ENCODE measurements at regions not wholly inside any gene's neighbourhood (a gene's known extent, or its start where the extent isn't known, plus 50 kb on each side); places are given as distances from the start of the nearest gene placed in this dataset.
"Not testable (repeated sequence)": the region's sequence is repeated elsewhere in the genome, so short reads cannot be mapped to it uniquely, and the experiment has no call there.

GRCh38 chr14:85180876-85181275 lies 349.1 kb upstream of the FLRT2 start:
- no peak overlapping the region for H3K4me3 Mint-ChIP-seq
- H3K27me3 Mint-ChIP-seq (ENCODE audit: low read depth): no peaks in the 10 kb centered on the region
- peaks cover 9% of the 10 kb centered on the region for H3K9me3 Mint-ChIP-seq
- no peaks in the 10 kb centered on the region for H3K4me1 Mint-ChIP-seq
- no peak for DNase-seq (ENCODE audit: low read depth, low spot score)
- no peaks in the 10 kb centered on the region for H3K36me3 Mint-ChIP-seq (ENCODE audit: low read depth)
- no peak for TF ChIP-seq CTCF (conservative IDR thresholded peaks at IDR 0.05)
- H3K27ac Mint-ChIP-seq (ENCODE audit: unreplicated experiment): no peak overlapping the region

- Mint-ChIP-seq H3K27me3 (ENCODE audit: low read depth) (no peaks in the 10 kb centered on the region), H3K9me3 (peaks cover 9% of the 10 kb centered on the region), H3K4me1 (no peaks in the 10 kb centered on the region), H3K27ac (ENCODE audit: unreplicated experiment) (no peak overlapping the region), H3K36me3 (ENCODE audit: low read depth) (no peaks in the 10 kb centered on the region), H3K4me3 (no peak overlapping the region)
- TF ChIP-seq CTCF (conservative IDR thresholded peaks at IDR 0.05): no peak
- no peak for DNase-seq (ENCODE audit: low read depth, low spot score)
Observed at GRCh38 chr14:85182282-85182681, 347.7 kb upstream of the FLRT2 start.

- Mint-ChIP-seq H3K4me1 (no peaks in the 10 kb centered on the region), H3K36me3 (ENCODE audit: low read depth) (no peaks in the 10 kb centered on the region), H3K9me3 (peaks cover 4% of the 10 kb centered on the region), H3K27me3 (ENCODE audit: low read depth) (no peaks in the 10 kb centered on the region), H3K27ac (ENCODE audit: unreplicated experiment) (no peak overlapping the region), H3K4me3 (no peak overlapping the region)
- no peak for DNase-seq (ENCODE audit: low read depth, low spot score)
- no peak for TF ChIP-seq CTCF (conservative IDR thresholded peaks at IDR 0.05)
Observed at GRCh38 chr14:85186082-85186481, 343.9 kb upstream of the FLRT2 start.

- H3K4me1 Mint-ChIP-seq: no peaks in the 10 kb centered on the region
- H3K27ac Mint-ChIP-seq (ENCODE audit: unreplicated experiment): no peak overlapping the region
- H3K9me3 Mint-ChIP-seq: peaks cover 4% of the 10 kb centered on the region
- no peak for TF ChIP-seq CTCF (conservative IDR thresholded peaks at IDR 0.05)
- DNase-seq (ENCODE audit: low read depth, low spot score): no peak
- H3K4me3 Mint-ChIP-seq: no peak overlapping the region
- no peaks in the 10 kb centered on the region for H3K27me3 Mint-ChIP-seq (ENCODE audit: low read depth)
- no peaks in the 10 kb centered on the region for H3K36me3 Mint-ChIP-seq (ENCODE audit: low read depth)
Observed at GRCh38 chr14:85187521-85187920, 342.4 kb upstream of the FLRT2 start.

GRCh38 chr14:85188836-85189235 lies 341.1 kb upstream of the FLRT2 start:
- H3K36me3 Mint-ChIP-seq (ENCODE audit: low read depth): no peaks in the 10 kb centered on the region
- H3K27ac Mint-ChIP-seq (ENCODE audit: unreplicated experiment): no peak overlapping the region
- H3K4me3 Mint-ChIP-seq: no peak overlapping the region
- TF ChIP-seq CTCF (conservative IDR thresholded peaks at IDR 0.05): no peak
- no peaks in the 10 kb centered on the region for H3K27me3 Mint-ChIP-seq (ENCODE audit: low read depth)
- no peak for DNase-seq (ENCODE audit: low read depth, low spot score)
- no peaks in the 10 kb centered on the region for H3K4me1 Mint-ChIP-seq
- H3K9me3 Mint-ChIP-seq: peaks cover 4% of the 10 kb centered on the region

GRCh38 chr14:85189253-85189652 lies 340.7 kb upstream of the FLRT2 start:
- not testable (repeated sequence) for H3K4me3 Mint-ChIP-seq; DNase-seq (ENCODE audit: low read depth, low spot score); H3K9me3 Mint-ChIP-seq; H3K4me1 Mint-ChIP-seq; H3K27ac Mint-ChIP-seq (ENCODE audit: unreplicated experiment); H3K27me3 Mint-ChIP-seq (ENCODE audit: low read depth); H3K36me3 Mint-ChIP-seq (ENCODE audit: low read depth)
